ENCODE measurements at regions not wholly inside any gene's neighbourhood (a gene's known extent, or its start where the extent isn't known, plus 50 kb on each side); places are given as distances from the start of the nearest gene placed in this dataset.

DNA sequence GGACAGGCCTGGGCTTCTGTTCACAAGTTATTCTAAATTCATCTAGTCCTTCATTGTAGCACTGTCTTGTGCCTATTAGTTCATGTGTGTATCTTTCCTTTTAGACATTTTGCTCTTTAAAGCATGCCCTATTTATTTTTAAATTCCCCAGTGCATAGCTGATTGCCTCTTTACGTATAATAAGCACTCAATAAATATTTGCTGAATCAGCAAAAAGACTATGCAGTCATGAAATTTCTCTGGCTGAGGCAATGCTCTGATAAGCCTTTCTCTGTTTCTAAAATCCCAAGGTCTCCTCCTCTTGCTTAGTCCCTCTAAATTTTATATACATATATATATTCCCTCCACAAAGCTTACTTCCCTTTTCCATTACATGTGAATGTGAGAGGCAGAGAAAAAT, 315.9 kb upstream of the PCSK5 start:
- CTCF ChIA-PET (ENCODE audit: low intra/inter-chr PET ratio, low total read pairs) = no interaction called here
- H3K4me2 ChIP-seq (ENCODE audit: low read depth, low read length) = no peak overlapping the region
- no peaks in the 10 kb centered on the region for H3K4me1 ChIP-seq (ENCODE audit: insufficient read depth, low read length)
- no peaks in the 10 kb centered on the region for H4K20me1 ChIP-seq (ENCODE audit: insufficient read depth, low read length)
- no peak overlapping the region for H3K4me3 ChIP-seq (replicated peaks in 1 of 3; ENCODE audit: insufficient read depth in 1 of 3, low read depth in 2 of 3, low read length in 3 of 3)
- in situ Hi-C loops (cut with HindIII; ENCODE audit: extremely low pct_ligation_motif_present, low pct_unique_long_range_greater_than_20kb) = no loop called here
- H3K79me2 ChIP-seq (ENCODE audit: insufficient read depth, low read length) = no peaks in the 10 kb centered on the region
- TF ChIP-seq MAFK (conservative IDR thresholded peaks at IDR 0.05 in 1 of 2, IDR thresholded peaks at IDR 0.05 in 1 of 2; ENCODE audit: low read length in 2 of 2) = peak; percentile 98 to 100
- TF ChIP-seq MAFF (IDR thresholded peaks at IDR 0.05; ENCODE audit: low read depth, low read length) = peak; percentile 100
- TF ChIP-seq, protein P1, sequence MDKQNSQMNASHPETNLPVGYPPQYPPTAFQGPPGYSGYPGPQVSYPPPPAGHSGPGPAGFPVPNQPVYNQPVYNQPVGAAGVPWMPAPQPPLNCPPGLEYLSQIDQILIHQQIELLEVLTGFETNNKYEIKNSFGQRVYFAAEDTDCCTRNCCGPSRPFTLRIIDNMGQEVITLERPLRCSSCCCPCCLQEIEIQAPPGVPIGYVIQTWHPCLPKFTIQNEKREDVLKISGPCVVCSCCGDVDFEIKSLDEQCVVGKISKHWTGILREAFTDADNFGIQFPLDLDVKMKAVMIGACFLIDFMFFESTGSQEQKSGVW (CRISPR knock-in tag; IDR thresholded peaks at IDR 0.05; ENCODE audit: borderline replicate concordance) = no peak
- TF ChIP-seq ETV6 (CRISPR knock-in tag; conservative IDR thresholded peaks at IDR 0.05) = no peak
- POLR2A ChIA-PET = no interaction called here
- 45% methylated on average over 1 of the region's 1 CpG for whole genome bisulfite sequencing (ENCODE audit: low lambda C conversion rate)
- ATAC-seq (no peak), DNase-seq (ENCODE audit: low spot score) (no peak), FAIRE-seq (no peak)
- H3K9me3 ChIP-seq (ENCODE audit: low read length) = 0 out of 2 replicates have a peak, but pooled peaks cover 6% of the 10 kb centered on the region
- no peaks in the 10 kb centered on the region for H3K36me3 ChIP-seq (replicated peaks in 1 of 2; ENCODE audit: control insufficient read depth in 1 of 2, insufficient read depth in 2 of 2, low read length in 2 of 2)
- no peak overlapping the region for H3K27ac ChIP-seq (ENCODE audit: extremely low read length, insufficient read depth, low read length)
- H3K9ac ChIP-seq (ENCODE audit: insufficient read depth, low read depth, low read length) = no peak overlapping the region
- H2AFZ ChIP-seq (ENCODE audit: low read length) = no peak overlapping the region
- intact Hi-C loops (cut with micrococcal nuclease; ENCODE audit: unreplicated experiment) = no loop called here
- no TSS peak for BruUV-seq (replicated peaks)
- no peaks in the 10 kb centered on the region for H3K27me3 ChIP-seq (ENCODE audit: control insufficient read depth in 1 of 2, insufficient read depth in 2 of 2, low read length in 2 of 2)

- no peak overlapping the region for H3K27ac ChIP-seq (ENCODE audit: extremely low read length, insufficient read depth, low read length)
- ChIA-PET POLR2A (no interaction called here), CTCF (ENCODE audit: low intra/inter-chr PET ratio, low total read pairs) (no interaction called here)
- H3K4me3 ChIP-seq (replicated peaks in 1 of 3; ENCODE audit: insufficient read depth in 1 of 3, low read depth in 2 of 3, low read length in 3 of 3) = no peak overlapping the region
- no peak for DNase-seq (ENCODE audit: low spot score)
- no peak for ATAC-seq
- no TSS peak for BruUV-seq (replicated peaks)
- TF ChIP-seq NRL (CRISPR knock-in tag; IDR thresholded peaks at IDR 0.05; ENCODE audit: borderline replicate concordance) (no peak), MAFG (CRISPR knock-in tag; IDR thresholded peaks at IDR 0.05) (no peak), HMG20B (CRISPR knock-in tag; conservative IDR thresholded peaks at IDR 0.05) (no peak), ATF7 (IDR thresholded peaks at IDR 0.05) (peak; percentile 90), ATF7 (CRISPR knock-in tag; IDR thresholded peaks at IDR 0.05) (no peak), MAF1 (CRISPR knock-in tag; IDR thresholded peaks at IDR 0.05; ENCODE audit: borderline replicate concordance) (no peak)
- intact Hi-C loops (cut with micrococcal nuclease; ENCODE audit: unreplicated experiment) (loop anchor here (10.0 kb wide), 1 partner anchor 318 kb away; no protein-coding TSS in a partner anchor), in situ Hi-C loops (cut with HindIII; ENCODE audit: extremely low pct_ligation_motif_present, low pct_unique_long_range_greater_than_20kb) (no loop called here)
- no peak overlapping the region for H3K4me2 ChIP-seq (ENCODE audit: low read depth, low read length)
- H3K36me3 ChIP-seq (replicated peaks in 1 of 2; ENCODE audit: control insufficient read depth in 1 of 2, insufficient read depth in 2 of 2, low read length in 2 of 2) = no peaks in the 10 kb centered on the region
- no peak overlapping the region for H2AFZ ChIP-seq (ENCODE audit: low read length)
- no peaks in the 10 kb centered on the region for H3K9me3 ChIP-seq (ENCODE audit: low read length)
- H3K4me1 ChIP-seq (ENCODE audit: insufficient read depth, low read length) = no peaks in the 10 kb centered on the region
- no peaks in the 10 kb centered on the region for H3K79me2 ChIP-seq (ENCODE audit: insufficient read depth, low read length)
- 1% methylated on average over 2 of the region's 2 CpGs for WGBS (ENCODE audit: low lambda C conversion rate)
- no peaks in the 10 kb centered on the region for H4K20me1 ChIP-seq (ENCODE audit: insufficient read depth, low read length)
- H3K9ac ChIP-seq (ENCODE audit: insufficient read depth, low read depth, low read length) = no peak overlapping the region
- FAIRE-seq = no peak
- no peaks in the 10 kb centered on the region for H3K27me3 ChIP-seq (ENCODE audit: control insufficient read depth in 1 of 2, insufficient read depth in 2 of 2, low read length in 2 of 2)
Observed at GRCh38 chr9:75582870-75583269, 307.6 kb upstream of the PCSK5 start.
